H9 (cell line): ENCODE measurements at regions not wholly inside any gene's neighbourhood (a gene's known extent, or its start where the extent isn't known, plus 50 kb on each side); places are given as distances from the start of the nearest gene placed in this dataset.

Experiments
- DNase-seq: peaks from one replicate; pipeline ENCODE4 v3.0.0-alpha.2; 2017
- H2AFZ ChIP-seq: one replicate; pipeline ENCODE4 v1.6.1; 2013; ENCODE audit warnings: mild to moderate bottlenecking, low read length, control low read depth, moderate library complexity
- H2AK5ac ChIP-seq: 2 replicates; pipeline ENCODE4 v1.6.1; 2013; ENCODE audit warnings: low read length, control low read depth, mixed read lengths; ENCODE audit not compliant: insufficient read length
- H2BK120ac ChIP-seq: one replicate; pipeline ENCODE4 v1.6.1; 2013; ENCODE audit warnings: low read depth, mild to moderate bottlenecking, low read length, control low read depth, inconsistent platforms; ENCODE audit not compliant: poor library complexity, severe bottlenecking
- H2BK12ac ChIP-seq: 2 replicates; pipeline ENCODE4 v1.6.1; 2013; ENCODE audit warnings: low read length, control low read depth, mixed read lengths, low read depth; ENCODE audit not compliant: insufficient read length
- H2BK15ac ChIP-seq: 2 replicates; pipeline ENCODE4 v1.6.1; 2013; ENCODE audit warnings: low read depth, low read length, control low read depth
- H2BK20ac ChIP-seq: one replicate; pipeline ENCODE4 v1.6.1; 2013; ENCODE audit warnings: low read depth, mild to moderate bottlenecking, low read length, control low read depth, inconsistent platforms; ENCODE audit not compliant: poor library complexity, severe bottlenecking
- H2BK5ac ChIP-seq: 2 replicates; pipeline ENCODE4 v1.6.1; 2013; ENCODE audit warnings: low read length, control low read depth, mixed read lengths; ENCODE audit not compliant: insufficient read length
- H3K14ac ChIP-seq: 2 replicates; pipeline ENCODE4 v1.6.1; 2013; ENCODE audit warnings: low read length, control low read depth; ENCODE audit not compliant: insufficient read depth
- H3K18ac ChIP-seq: 2 replicates; pipeline ENCODE4 v1.6.1; 2013; ENCODE audit warnings: low read depth, mild to moderate bottlenecking, mixed read lengths, low read length, control low read depth; ENCODE audit not compliant: insufficient read length
- H3K23ac ChIP-seq: 2 replicates; pipeline ENCODE4 v1.6.1; 2013; ENCODE audit warnings: low read length, control low read depth, mixed read lengths, low read depth; ENCODE audit not compliant: insufficient read length
- H3K23me2 ChIP-seq: 2 replicates; pipeline ENCODE4 v1.6.1; 2013; ENCODE audit warnings: low read depth, mild to moderate bottlenecking, mixed read lengths, low read length, control low read depth; ENCODE audit not compliant: insufficient read length, poor library complexity, severe bottlenecking
- H3K27ac ChIP-seq: 2 replicates; pipeline ENCODE4 v1.5.1; 2013; ENCODE audit warnings: low read length, control low read depth, mixed read lengths, low read depth; ENCODE audit not compliant: insufficient read length
- H3K27me3 ChIP-seq: 2 replicates; pipeline ENCODE4 v1.6.1; 2013; ENCODE audit warnings: low read length, control low read depth, inconsistent platforms; ENCODE audit not compliant: insufficient read depth
- H3K4ac ChIP-seq: 2 replicates; pipeline ENCODE4 v1.6.1; 2013; ENCODE audit warnings: low read depth, mild to moderate bottlenecking, control low read depth, inconsistent platforms, low read length, moderate library complexity
- H3K4me1 ChIP-seq: 2 replicates; pipeline ENCODE4 v1.6.1; 2013; ENCODE audit warnings: low read length, control low read depth, inconsistent platforms; ENCODE audit not compliant: insufficient read depth
- H3K4me2 ChIP-seq: 2 replicates; pipeline ENCODE4 v1.6.1; 2013; ENCODE audit warnings: low read length, control low read depth, mixed read lengths; ENCODE audit not compliant: insufficient read length, insufficient read depth
- H3K56ac ChIP-seq: 2 replicates; pipeline ENCODE4 v1.6.1; 2013; ENCODE audit warnings: low read depth, mild to moderate bottlenecking, mixed read lengths, low read length, control low read depth; ENCODE audit not compliant: insufficient read length
- H3K79me1 ChIP-seq: 2 replicates; pipeline ENCODE4 v1.6.1; 2013; ENCODE audit warnings: low read depth, mild to moderate bottlenecking, moderate library complexity, low read length, control low read depth, inconsistent platforms; ENCODE audit not compliant: insufficient read depth, poor library complexity, severe bottlenecking
- H3K79me2 ChIP-seq: 2 replicates; pipeline ENCODE4 v1.6.1; 2013; ENCODE audit warnings: low read length, control low read depth, inconsistent platforms; ENCODE audit not compliant: insufficient read depth
- H3K9ac ChIP-seq: 2 replicates; pipeline ENCODE4 v1.6.1; 2013; ENCODE audit warnings: low read length, control low read depth, mixed read lengths; ENCODE audit not compliant: insufficient read length; ENCODE audit errors: extremely low read depth
- H3K9me3 ChIP-seq: one replicate; pipeline ENCODE4 v1.6.1; 2013; ENCODE audit warnings: low read depth, low read length, inconsistent platforms; ENCODE audit not compliant: control insufficient read depth
- H3T11ph ChIP-seq: one replicate; pipeline ENCODE4 v1.6.1; 2013; ENCODE audit warnings: mild to moderate bottlenecking, low read length, control low read depth, inconsistent platforms
- H4K20me1 ChIP-seq: one replicate; pipeline ENCODE4 v1.6.1; 2013; ENCODE audit not compliant: control insufficient read depth, insufficient read length, insufficient read depth
- H4K5ac ChIP-seq: 2 replicates; pipeline ENCODE4 v1.6.1; 2013; ENCODE audit warnings: low read depth, mild to moderate bottlenecking, mixed read lengths, low read length, control low read depth; ENCODE audit not compliant: insufficient read length
- H4K8ac ChIP-seq: replicated peaks from 2 replicates; pipeline ENCODE4 v1.6.1; 2013; ENCODE audit warnings: low read length, control low read depth, mixed read lengths, low read depth; ENCODE audit not compliant: insufficient read length
- H4K91ac ChIP-seq: 2 replicates; pipeline ENCODE4 v1.6.1; 2013; ENCODE audit warnings: low read depth, mild to moderate bottlenecking, moderate library complexity, mixed read lengths, low read length, control low read depth; ENCODE audit not compliant: insufficient read length
- H3K27ac Mint-ChIP-seq, 3 experiments: 2 replicates in 2 of 3; 3 replicates in 1 of 3; pipeline ENCODE4 v1.8.0; 2020 to 2021; ENCODE audit warnings: mixed read lengths in 3 of 3, mild to moderate bottlenecking in 1 of 3, moderate library complexity in 1 of 3
- H3K27me3 Mint-ChIP-seq: 2 replicates; pipeline ENCODE4 v1.8.0; 2021; ENCODE audit warnings: low read depth, mild to moderate bottlenecking, moderate library complexity, mixed read lengths
- H3K36me3 Mint-ChIP-seq, 3 experiments: 2 replicates in 2 of 3; 3 replicates in 1 of 3; pipeline ENCODE4 v1.8.0; 2020 to 2021; ENCODE audit warnings: low read depth in 3 of 3, mixed read lengths in 3 of 3; ENCODE audit not compliant: insufficient read depth in 1 of 3
- H3K4me1 Mint-ChIP-seq, 2 experiments: 2 replicates each; pipeline ENCODE4 v1.8.0; 2020; ENCODE audit warnings: mixed read lengths in 2 of 2
- H3K4me3 Mint-ChIP-seq, 2 experiments: 2 replicates in 1 of 2; 3 replicates in 1 of 2; pipeline ENCODE4 v1.8.0; 2020 to 2021; ENCODE audit warnings: mild to moderate bottlenecking in 2 of 2, mixed read lengths in 2 of 2, moderate library complexity in 1 of 2
- H3K9me3 Mint-ChIP-seq, 2 experiments: 2 replicates in 1 of 2; 3 replicates in 1 of 2; pipeline ENCODE4 v1.8.0; 2020; ENCODE audit warnings: mild to moderate bottlenecking in 2 of 2, mixed read lengths in 2 of 2, moderate library complexity in 1 of 2
- WGBS: extraction: QIAGEN DNeasy Blood & Tissue Kit; methylation state at CpG from one replicate; pipeline ENCODE4 v1.1.7; 2013; ENCODE audit warnings: missing lambda C conversion rate, low lambda C conversion rate, mixed read lengths; ENCODE audit not compliant: insufficient read length; ENCODE audit errors: extremely low coverage; 5-methylcytosine and 5-hydroxymethylcytosine counted together
- TF ChIP-seq, protein P1 (sequence below): fragments of 200-600 bp; sonication (generic); conservative IDR thresholded peaks from 3 replicates; pipeline ENCODE4 v1.8.0; 2021; ENCODE audit warnings: antibody characterized with exemption, mild to moderate bottlenecking

DNA sequence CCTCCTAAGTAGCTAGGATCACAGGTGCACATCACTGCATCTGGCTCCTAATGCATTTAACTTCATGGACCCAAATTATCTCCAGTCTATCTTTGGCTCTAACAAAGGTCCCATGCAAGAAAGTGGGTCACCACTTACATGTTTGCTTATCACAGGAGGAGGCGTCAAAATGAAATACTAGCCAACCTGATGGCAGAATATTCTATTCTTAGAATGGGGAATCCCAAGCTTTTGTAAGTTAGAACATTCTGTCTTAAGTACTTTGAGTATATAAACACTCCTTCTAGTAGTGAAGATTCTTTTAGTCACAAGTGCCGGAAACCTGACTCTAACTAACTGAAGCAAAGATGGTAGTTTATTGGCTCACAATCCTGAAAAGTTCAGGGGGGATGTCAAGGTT, 72.0 kb upstream of the ADAMTS9 start:
- no peaks in the 10 kb centered on the region for H4K20me1 ChIP-seq
- no peak overlapping the region for H3K4me2 ChIP-seq
- H3K27me3 ChIP-seq: no peaks in the 10 kb centered on the region
- no peak overlapping the region for H4K5ac ChIP-seq
- no peaks in the 10 kb centered on the region for H3K4me1 ChIP-seq
- no peak overlapping the region for H4K8ac ChIP-seq
- no peak overlapping the region for H3K4ac ChIP-seq
- Mint-ChIP-seq H3K27ac (no peak overlapping the region), H3K9me3 (no peaks in the 10 kb centered on the region), H3K4me3 (no peak overlapping the region), H3K27me3 (no peaks in the 10 kb centered on the region), H3K36me3 (no peaks in the 10 kb centered on the region), H3K4me1 (no peaks in the 10 kb centered on the region)
- no peak overlapping the region for H2BK5ac ChIP-seq
- H2BK20ac ChIP-seq: no peak overlapping the region
- WGBS: no CpG with 5 or more reads among the region's 2 CpGs
- no peak overlapping the region for H3K27ac ChIP-seq
- H2BK12ac ChIP-seq: no peak overlapping the region
- H3K14ac ChIP-seq: no peak overlapping the region
- no peak overlapping the region for H4K91ac ChIP-seq
- no peak for DNase-seq
- H3K23ac ChIP-seq: no peak overlapping the region
- H3K79me2 ChIP-seq: no peaks in the 10 kb centered on the region
- no peaks in the 10 kb centered on the region for H3K79me1 ChIP-seq
- H3K9me3 ChIP-seq: no peaks in the 10 kb centered on the region
- no peak overlapping the region for H2AK5ac ChIP-seq
- no peaks in the 10 kb centered on the region for H3K23me2 ChIP-seq
- no peak overlapping the region for H2AFZ ChIP-seq
- no peak overlapping the region for H3K56ac ChIP-seq
- no peak overlapping the region for H3K9ac ChIP-seq
- H3K18ac ChIP-seq: no peak overlapping the region
- TF ChIP-seq, protein P1, sequence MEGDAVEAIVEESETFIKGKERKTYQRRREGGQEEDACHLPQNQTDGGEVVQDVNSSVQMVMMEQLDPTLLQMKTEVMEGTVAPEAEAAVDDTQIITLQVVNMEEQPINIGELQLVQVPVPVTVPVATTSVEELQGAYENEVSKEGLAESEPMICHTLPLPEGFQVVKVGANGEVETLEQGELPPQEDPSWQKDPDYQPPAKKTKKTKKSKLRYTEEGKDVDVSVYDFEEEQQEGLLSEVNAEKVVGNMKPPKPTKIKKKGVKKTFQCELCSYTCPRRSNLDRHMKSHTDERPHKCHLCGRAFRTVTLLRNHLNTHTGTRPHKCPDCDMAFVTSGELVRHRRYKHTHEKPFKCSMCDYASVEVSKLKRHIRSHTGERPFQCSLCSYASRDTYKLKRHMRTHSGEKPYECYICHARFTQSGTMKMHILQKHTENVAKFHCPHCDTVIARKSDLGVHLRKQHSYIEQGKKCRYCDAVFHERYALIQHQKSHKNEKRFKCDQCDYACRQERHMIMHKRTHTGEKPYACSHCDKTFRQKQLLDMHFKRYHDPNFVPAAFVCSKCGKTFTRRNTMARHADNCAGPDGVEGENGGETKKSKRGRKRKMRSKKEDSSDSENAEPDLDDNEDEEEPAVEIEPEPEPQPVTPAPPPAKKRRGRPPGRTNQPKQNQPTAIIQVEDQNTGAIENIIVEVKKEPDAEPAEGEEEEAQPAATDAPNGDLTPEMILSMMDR: no peak
- no peak overlapping the region for H2BK120ac ChIP-seq
- H3T11ph ChIP-seq: no peak overlapping the region
- H2BK15ac ChIP-seq: no peak overlapping the region
